ENCODE measurements at regions not wholly inside any gene's neighbourhood (a gene's known extent, or its start where the extent isn't known, plus 50 kb on each side); places are given as distances from the start of the nearest gene placed in this dataset.

GRCh38 chr5:117189784-117190183, 615.2 kb upstream of the SEMA6A start:
- no peak overlapping the region for H3K4me3 ChIP-seq (ENCODE audit: low read length in 2 of 2)
- no peak for DNase-seq (ENCODE audit: low spot score)
- WGBS, 2 donors (ENCODE audit: extremely low coverage in 2 of 2, insufficient read length in 2 of 2, insufficient replicate concordance in 1 of 2): no CpG with 5 or more reads among the region's 4 CpGs

GRCh38 chr5:117188211-117188610, 613.6 kb upstream of the SEMA6A start:
- Histone ChIP-seq H3K27ac (replicated peaks; ENCODE audit: low read length) (no peak overlapping the region), H3K36me3 (replicated peaks in 1 of 2; ENCODE audit: control insufficient read depth in 2 of 2, insufficient read depth in 2 of 2, low read length in 2 of 2) (no peaks in the 10 kb centered on the region), H3K79me1 (ENCODE audit: low read depth, low read length) (no peaks in the 10 kb centered on the region), H2AFZ (ENCODE audit: low read length) (no peak overlapping the region), H4K8ac (ENCODE audit: low read depth, low read length) (no peak overlapping the region), H2BK12ac (ENCODE audit: low read length) (no peak overlapping the region), H3K14ac (ENCODE audit: low read length) (no peak overlapping the region), H4K91ac (ENCODE audit: low read depth, low read length, poor library complexity) (no peak overlapping the region), H3K9ac (ENCODE audit: low read depth, low read length, poor library complexity) (no peak overlapping the region), H3K27me3 (ENCODE audit: control insufficient read depth in 3 of 3, insufficient read depth in 3 of 3, low read depth in 1 of 3, low read length in 3 of 3) (no peaks in the 10 kb centered on the region), H2BK15ac (ENCODE audit: low read length) (no peak overlapping the region), H3K4me2 (ENCODE audit: insufficient read depth, low read length, poor library complexity, severe bottlenecking) (no peak overlapping the region), H3K18ac (ENCODE audit: low read length) (no peak overlapping the region), H2BK120ac (ENCODE audit: low read depth, low read length) (no peak overlapping the region), H2BK5ac (ENCODE audit: low read length) (no peak overlapping the region), H3K4me3 (ENCODE audit: low read length in 2 of 2) (no peak overlapping the region), H3K23ac (ENCODE audit: low read depth, low read length, poor library complexity) (no peak overlapping the region), H3K4me1 (ENCODE audit: control insufficient read depth in 2 of 2, insufficient read depth in 1 of 2, low read depth in 1 of 2, low read length in 2 of 2) (no peaks in the 10 kb centered on the region), H2AK5ac (ENCODE audit: low read depth, low read length) (no peak overlapping the region), H3K4ac (ENCODE audit: low read length) (no peak overlapping the region), H3K9me3 (replicated peaks in 1 of 2; ENCODE audit: control insufficient read depth in 2 of 2, insufficient read depth in 1 of 2, low read depth in 1 of 2, low read length in 2 of 2) (no peaks in the 10 kb centered on the region)
- no CpG with 5 or more reads among the region's 1 CpG for WGBS, 2 donors (ENCODE audit: extremely low coverage in 2 of 2, insufficient read length in 2 of 2, insufficient replicate concordance in 1 of 2)
- no peak for DNase-seq (ENCODE audit: low spot score)

More at GRCh38 chr5:117189784-117190183, 615.2 kb upstream of the SEMA6A start:
- no peak overlapping the region for H3K14ac ChIP-seq (ENCODE audit: low read length)
- H3K23ac ChIP-seq (ENCODE audit: low read depth, low read length, poor library complexity): no peak overlapping the region
- H2BK5ac ChIP-seq (ENCODE audit: low read length): no peak overlapping the region
- no peak overlapping the region for H3K27ac ChIP-seq (replicated peaks; ENCODE audit: low read length)
- no peaks in the 10 kb centered on the region for H3K36me3 ChIP-seq (replicated peaks in 1 of 2; ENCODE audit: control insufficient read depth in 2 of 2, insufficient read depth in 2 of 2, low read length in 2 of 2)
- H2BK12ac ChIP-seq (ENCODE audit: low read length): no peak overlapping the region
- H4K8ac ChIP-seq (ENCODE audit: low read depth, low read length): no peak overlapping the region
- no peaks in the 10 kb centered on the region for H3K79me1 ChIP-seq (ENCODE audit: low read depth, low read length)
- H3K4me1 ChIP-seq (ENCODE audit: control insufficient read depth in 2 of 2, insufficient read depth in 1 of 2, low read depth in 1 of 2, low read length in 2 of 2): no peaks in the 10 kb centered on the region
- H3K9me3 ChIP-seq (replicated peaks in 1 of 2; ENCODE audit: control insufficient read depth in 2 of 2, insufficient read depth in 1 of 2, low read depth in 1 of 2, low read length in 2 of 2): no peaks in the 10 kb centered on the region
- no peak overlapping the region for H4K91ac ChIP-seq (ENCODE audit: low read depth, low read length, poor library complexity)
- H3K27me3 ChIP-seq (ENCODE audit: control insufficient read depth in 3 of 3, insufficient read depth in 3 of 3, low read depth in 1 of 3, low read length in 3 of 3): no peaks in the 10 kb centered on the region
- H2BK15ac ChIP-seq (ENCODE audit: low read length): no peak overlapping the region
- no peak overlapping the region for H2AFZ ChIP-seq (ENCODE audit: low read length)
- H3K4ac ChIP-seq (ENCODE audit: low read length): no peak overlapping the region
- no peak overlapping the region for H2BK120ac ChIP-seq (ENCODE audit: low read depth, low read length)
- H3K4me2 ChIP-seq (ENCODE audit: insufficient read depth, low read length, poor library complexity, severe bottlenecking): no peak overlapping the region
- no peak overlapping the region for H3K9ac ChIP-seq (ENCODE audit: low read depth, low read length, poor library complexity)
- H2AK5ac ChIP-seq (ENCODE audit: low read depth, low read length): no peak overlapping the region
- no peak overlapping the region for H3K18ac ChIP-seq (ENCODE audit: low read length)

GRCh38 chr5:117186751-117187150, 612.1 kb upstream of the SEMA6A start:
- Histone ChIP-seq H2BK15ac (ENCODE audit: low read length) (no peak overlapping the region), H3K4ac (ENCODE audit: low read length) (no peak overlapping the region), H3K36me3 (replicated peaks in 1 of 2; ENCODE audit: control insufficient read depth in 2 of 2, insufficient read depth in 2 of 2, low read length in 2 of 2) (no peaks in the 10 kb centered on the region), H3K79me1 (ENCODE audit: low read depth, low read length) (no peaks in the 10 kb centered on the region), H2AK5ac (ENCODE audit: low read depth, low read length) (no peak overlapping the region), H3K27me3 (ENCODE audit: control insufficient read depth in 3 of 3, insufficient read depth in 3 of 3, low read depth in 1 of 3, low read length in 3 of 3) (no peaks in the 10 kb centered on the region), H3K4me1 (ENCODE audit: control insufficient read depth in 2 of 2, insufficient read depth in 1 of 2, low read depth in 1 of 2, low read length in 2 of 2) (no peaks in the 10 kb centered on the region), H2AFZ (ENCODE audit: low read length) (no peak overlapping the region), H3K14ac (ENCODE audit: low read length) (no peak overlapping the region), H4K91ac (ENCODE audit: low read depth, low read length, poor library complexity) (no peak overlapping the region), H2BK12ac (ENCODE audit: low read length) (no peak overlapping the region), H3K23ac (ENCODE audit: low read depth, low read length, poor library complexity) (no peak overlapping the region), H3K4me3 (ENCODE audit: low read length in 2 of 2) (no peak overlapping the region), H4K8ac (ENCODE audit: low read depth, low read length) (no peak overlapping the region), H2BK5ac (ENCODE audit: low read length) (no peak overlapping the region), H3K9ac (ENCODE audit: low read depth, low read length, poor library complexity) (no peak overlapping the region), H3K4me2 (ENCODE audit: insufficient read depth, low read length, poor library complexity, severe bottlenecking) (no peak overlapping the region), H3K18ac (ENCODE audit: low read length) (no peak overlapping the region), H3K27ac (replicated peaks; ENCODE audit: low read length) (no peak overlapping the region), H2BK120ac (ENCODE audit: low read depth, low read length) (no peak overlapping the region), H3K9me3 (replicated peaks in 1 of 2; ENCODE audit: control insufficient read depth in 2 of 2, insufficient read depth in 1 of 2, low read depth in 1 of 2, low read length in 2 of 2) (no peaks in the 10 kb centered on the region)
- no peak for DNase-seq (ENCODE audit: low spot score)
- no CpG with 5 or more reads among the region's 3 CpGs for WGBS, 2 donors (ENCODE audit: extremely low coverage in 2 of 2, insufficient read length in 2 of 2, insufficient replicate concordance in 1 of 2)

- no peak overlapping the region for H3K4me3 ChIP-seq (ENCODE audit: low read length in 2 of 2)
- WGBS, 2 donors (ENCODE audit: extremely low coverage in 2 of 2, insufficient read length in 2 of 2, insufficient replicate concordance in 1 of 2): no CpG with 5 or more reads among the region's 2 CpGs
These were observed 608.7 kb upstream of the SEMA6A start for GRCh38 chr5:117183326-117183725.

More at GRCh38 chr5:117183326-117183725, 608.7 kb upstream of the SEMA6A start:
- Histone ChIP-seq H3K9ac (ENCODE audit: low read depth, low read length, poor library complexity) (no peak overlapping the region), H2BK15ac (ENCODE audit: low read length) (no peak overlapping the region), H3K14ac (ENCODE audit: low read length) (no peak overlapping the region), H3K27ac (replicated peaks; ENCODE audit: low read length) (no peak overlapping the region), H3K4me2 (ENCODE audit: insufficient read depth, low read length, poor library complexity, severe bottlenecking) (no peak overlapping the region), H4K8ac (ENCODE audit: low read depth, low read length) (no peak overlapping the region), H4K91ac (ENCODE audit: low read depth, low read length, poor library complexity) (no peak overlapping the region), H2BK5ac (ENCODE audit: low read length) (no peak overlapping the region), H2AK5ac (ENCODE audit: low read depth, low read length) (no peak overlapping the region), H2BK12ac (ENCODE audit: low read length) (no peak overlapping the region), H3K27me3 (ENCODE audit: control insufficient read depth in 3 of 3, insufficient read depth in 3 of 3, low read depth in 1 of 3, low read length in 3 of 3) (no peaks in the 10 kb centered on the region), H3K9me3 (replicated peaks in 1 of 2; ENCODE audit: control insufficient read depth in 2 of 2, insufficient read depth in 1 of 2, low read depth in 1 of 2, low read length in 2 of 2) (no peaks in the 10 kb centered on the region), H3K23ac (ENCODE audit: low read depth, low read length, poor library complexity) (no peak overlapping the region), H3K18ac (ENCODE audit: low read length) (no peak overlapping the region), H3K4me1 (ENCODE audit: control insufficient read depth in 2 of 2, insufficient read depth in 1 of 2, low read depth in 1 of 2, low read length in 2 of 2) (no peaks in the 10 kb centered on the region), H3K36me3 (replicated peaks in 1 of 2; ENCODE audit: control insufficient read depth in 2 of 2, insufficient read depth in 2 of 2, low read length in 2 of 2) (no peaks in the 10 kb centered on the region), H3K4ac (ENCODE audit: low read length) (no peak overlapping the region), H2AFZ (ENCODE audit: low read length) (no peak overlapping the region), H3K79me1 (ENCODE audit: low read depth, low read length) (no peaks in the 10 kb centered on the region), H2BK120ac (ENCODE audit: low read depth, low read length) (no peak overlapping the region)
- no peak for DNase-seq (ENCODE audit: low spot score)

Measured in neuronal stem cell (in vitro differentiated cells).